ENCODE measurements at regions not wholly inside any gene's neighbourhood (a gene's known extent, or its start where the extent isn't known, plus 50 kb on each side); places are given as distances from the start of the nearest gene placed in this dataset.
"Not testable (repeated sequence)": the region's sequence is repeated elsewhere in the genome, so short reads cannot be mapped to it uniquely, and the experiment has no call there.

DNA sequence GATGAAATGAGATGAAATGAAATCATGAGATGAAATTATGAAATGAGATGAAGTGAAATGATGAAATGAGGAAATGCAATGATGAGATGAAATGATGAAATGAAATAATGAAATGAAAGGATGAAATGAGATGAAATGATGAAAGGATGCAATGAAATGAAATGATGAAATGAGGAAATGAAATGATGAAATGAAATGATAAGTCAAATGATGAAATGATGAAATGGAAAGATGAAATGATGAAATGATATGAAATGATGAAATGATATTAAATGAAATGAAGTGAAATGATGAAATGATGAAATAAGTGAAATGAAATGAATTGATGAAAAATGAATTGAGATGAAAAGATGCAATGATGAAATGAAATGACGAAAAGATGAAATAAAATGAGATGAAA is 220.2 kb upstream of the VKORC1L1 start:
- not testable (repeated sequence) for TF ChIP-seq CTCF, POLR2A (IDR thresholded peaks at IDR 0.05)
